Hematopoietic multipotent progenitor cell (in vitro differentiated cells): ENCODE measurements at regions not wholly inside any gene's neighbourhood (a gene's known extent, or its start where the extent isn't known, plus 50 kb on each side); places are given as distances from the start of the nearest gene placed in this dataset.
"Not testable (repeated sequence)": the region's sequence is repeated elsewhere in the genome, so short reads cannot be mapped to it uniquely, and the experiment has no call there.

Experiments
- DNase-seq, 3 donors: peaks; one replicate each; pipeline ENCODE4 v3.0.0-alpha.2; 2011 to 2015; ENCODE audit warnings: low read depth in 2 of 3, low spot score in 2 of 3

- DNase-seq, result no peak
These were observed 56.3 kb upstream of the NCKAP5 start for GRCh38 chr2:133624551-133624950.

GRCh38 chr2:133627741-133628140 lies 59.5 kb upstream of the NCKAP5 start:
- no peak for DNase-seq

- no peak for DNase-seq
These were observed 65.0 kb upstream of the NCKAP5 start for GRCh38 chr2:133633309-133633708.

- no peak for DNase-seq
These were observed 65.7 kb upstream of the NCKAP5 start for GRCh38 chr2:133633881-133634409.

GRCh38 chr2:133635131-133635530 lies 66.9 kb upstream of the NCKAP5 start:
- DNase-seq, result no peak

GRCh38 chr2:133636287-133636686 lies 68.0 kb upstream of the NCKAP5 start:
- DNase-seq, result no peak

GRCh38 chr2:133640103-133640502 lies 71.8 kb upstream of the NCKAP5 start:
- DNase-seq, result no peak

- no peak for DNase-seq
These were observed 73.2 kb upstream of the NCKAP5 start for GRCh38 chr2:133641497-133641896.

- no peak for DNase-seq
These were observed 73.9 kb upstream of the NCKAP5 start for GRCh38 chr2:133641942-133642725.

GRCh38 chr2:133642791-133643191 lies 74.5 kb upstream of the NCKAP5 start:
- no peak for DNase-seq

GRCh38 chr2:133643863-133644262 lies 75.6 kb upstream of the NCKAP5 start:
- no peak for DNase-seq

- DNase-seq, result no peak
These were observed 76.6 kb upstream of the NCKAP5 start for GRCh38 chr2:133644846-133645245.

GRCh38 chr2:133647386-133647785 lies 79.1 kb upstream of the NCKAP5 start:
- not testable (repeated sequence) for DNase-seq

- DNase-seq, result no peak
These were observed 83.6 kb upstream of the NCKAP5 start for GRCh38 chr2:133651861-133652260.

- DNase-seq, result no peak
These were observed 84.1 kb upstream of the NCKAP5 start for GRCh38 chr2:133652398-133652797.

GRCh38 chr2:133653056-133653455 lies 84.8 kb upstream of the NCKAP5 start:
- no peak for DNase-seq

- no peak for DNase-seq
These were observed 86.7 kb upstream of the NCKAP5 start for GRCh38 chr2:133654949-133655348.

GRCh38 chr2:133655610-133656009 lies 87.3 kb upstream of the NCKAP5 start:
- DNase-seq, result no peak

GRCh38 chr2:133657591-133657990 lies 89.3 kb upstream of the NCKAP5 start:
- DNase-seq, result no peak

GRCh38 chr2:133658020-133658903 lies 90.0 kb upstream of the NCKAP5 start:
- DNase-seq, result no peak

GRCh38 chr2:133660510-133660909 lies 92.2 kb upstream of the NCKAP5 start:
- no peak for DNase-seq

GRCh38 chr2:133661392-133661791 lies 93.1 kb upstream of the NCKAP5 start:
- no peak for DNase-seq
